HL-60 (cell line): ENCODE measurements at regions not wholly inside any gene's neighbourhood (a gene's known extent, or its start where the extent isn't known, plus 50 kb on each side); places are given as distances from the start of the nearest gene placed in this dataset.

Experiments
- CTCF ChIP-seq: IDR thresholded peaks from one replicate; pipeline ENCODE4 v1.5.1; 2011; ENCODE audit warnings: low read length, control low read depth, inconsistent platforms; ENCODE audit not compliant: insufficient read depth
- GABPA ChIP-seq: IDR thresholded peaks from 2 replicates; pipeline ENCODE4 v1.6.1; 2012; ENCODE audit warnings: low read depth
- POLR2AphosphoS5 ChIP-seq: IDR thresholded peaks from 2 replicates; pipeline ENCODE4 v1.6.1; 2012; ENCODE audit warnings: low read depth
- REST ChIP-seq: IDR thresholded peaks from 2 replicates; pipeline ENCODE4 v1.6.1; 2012; ENCODE audit warnings: low read depth; ENCODE audit not compliant: insufficient replicate concordance

DNA sequence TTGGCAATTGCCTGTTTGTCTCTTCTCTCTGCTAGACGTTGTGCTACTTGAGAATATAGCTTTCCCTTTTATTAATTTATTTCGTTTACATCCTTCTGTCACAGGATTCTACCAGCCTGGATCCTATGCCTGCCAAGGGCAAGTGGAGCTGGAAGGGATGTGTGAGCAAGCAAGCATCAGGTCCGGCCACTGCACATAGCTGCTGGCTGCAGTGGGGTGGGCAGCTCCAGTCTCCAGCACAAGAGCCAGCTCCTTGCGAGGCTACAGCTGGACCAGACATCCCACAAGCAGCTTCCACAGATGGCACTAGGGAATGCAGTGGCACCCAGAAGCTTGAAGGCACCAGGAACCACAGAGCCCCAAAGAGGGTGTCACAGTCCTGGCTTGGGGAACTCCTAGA lies 225.0 kb downstream of the KCNC2 start:
- TF ChIP-seq POLR2AphosphoS5, result no peak
- no peak for TF ChIP-seq REST
- TF ChIP-seq CTCF, result no peak
- no peak for TF ChIP-seq GABPA
